LNCaP clone FGC (cell line): ENCODE measurements at regions not wholly inside any gene's neighbourhood (a gene's known extent, or its start where the extent isn't known, plus 50 kb on each side); places are given as distances from the start of the nearest gene placed in this dataset.

Experiments
- DNase-seq: peaks from one replicate; pipeline ENCODE4 v3.0.0-alpha.2; 2011; ENCODE audit warnings: low read depth
- H3K4me3 ChIP-seq: 2 replicates; pipeline ENCODE4 v1.5.1; 2011; ENCODE audit warnings: mild to moderate bottlenecking, low read depth, low read length, control low read depth
- TF ChIP-seq, protein P1 (sequence below): IDR thresholded peaks from 2 replicates; pipeline ENCODE4 v1.5.1; 2012; ENCODE audit warnings: mild to moderate bottlenecking; ENCODE audit not compliant: control insufficient read depth, insufficient read depth; ENCODE audit errors: extremely low read depth

DNA sequence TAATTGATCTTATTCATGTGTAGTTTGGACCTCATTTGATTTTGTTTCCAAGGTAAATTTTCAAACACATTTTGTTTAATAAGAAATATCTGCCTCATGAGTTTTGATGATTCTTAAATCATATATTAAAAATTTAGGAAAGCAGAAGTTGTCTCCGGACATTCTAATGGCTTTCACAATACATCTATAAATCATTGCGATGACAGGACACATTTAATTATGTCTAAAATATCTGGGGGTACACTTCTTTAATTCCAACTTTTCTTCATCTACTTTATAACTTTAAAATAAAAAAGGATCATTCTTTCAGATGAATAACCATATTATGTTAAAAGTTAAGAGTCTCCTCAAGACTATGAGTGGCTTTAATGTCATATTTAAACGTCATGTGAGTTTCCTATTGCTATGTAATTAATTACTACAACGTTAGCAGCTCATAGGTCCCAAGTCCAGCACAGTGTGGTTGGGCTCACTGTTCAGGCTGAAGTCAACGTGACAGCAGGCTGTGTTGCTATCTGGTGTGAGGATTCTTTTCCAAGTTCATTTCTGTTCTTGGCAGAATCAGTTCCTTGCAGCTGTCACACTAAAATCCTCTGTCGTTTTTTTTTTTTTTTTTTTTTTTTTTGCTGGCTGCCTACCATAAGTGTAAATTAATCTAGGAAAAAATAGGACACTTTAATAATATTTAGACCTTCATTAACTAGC lies 893.5 kb downstream of the LTN1 start:
- no peak overlapping the region for H3K4me3 ChIP-seq
- TF ChIP-seq, protein P1, sequence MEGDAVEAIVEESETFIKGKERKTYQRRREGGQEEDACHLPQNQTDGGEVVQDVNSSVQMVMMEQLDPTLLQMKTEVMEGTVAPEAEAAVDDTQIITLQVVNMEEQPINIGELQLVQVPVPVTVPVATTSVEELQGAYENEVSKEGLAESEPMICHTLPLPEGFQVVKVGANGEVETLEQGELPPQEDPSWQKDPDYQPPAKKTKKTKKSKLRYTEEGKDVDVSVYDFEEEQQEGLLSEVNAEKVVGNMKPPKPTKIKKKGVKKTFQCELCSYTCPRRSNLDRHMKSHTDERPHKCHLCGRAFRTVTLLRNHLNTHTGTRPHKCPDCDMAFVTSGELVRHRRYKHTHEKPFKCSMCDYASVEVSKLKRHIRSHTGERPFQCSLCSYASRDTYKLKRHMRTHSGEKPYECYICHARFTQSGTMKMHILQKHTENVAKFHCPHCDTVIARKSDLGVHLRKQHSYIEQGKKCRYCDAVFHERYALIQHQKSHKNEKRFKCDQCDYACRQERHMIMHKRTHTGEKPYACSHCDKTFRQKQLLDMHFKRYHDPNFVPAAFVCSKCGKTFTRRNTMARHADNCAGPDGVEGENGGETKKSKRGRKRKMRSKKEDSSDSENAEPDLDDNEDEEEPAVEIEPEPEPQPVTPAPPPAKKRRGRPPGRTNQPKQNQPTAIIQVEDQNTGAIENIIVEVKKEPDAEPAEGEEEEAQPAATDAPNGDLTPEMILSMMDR, result no peak
- no peak for DNase-seq

DNA sequence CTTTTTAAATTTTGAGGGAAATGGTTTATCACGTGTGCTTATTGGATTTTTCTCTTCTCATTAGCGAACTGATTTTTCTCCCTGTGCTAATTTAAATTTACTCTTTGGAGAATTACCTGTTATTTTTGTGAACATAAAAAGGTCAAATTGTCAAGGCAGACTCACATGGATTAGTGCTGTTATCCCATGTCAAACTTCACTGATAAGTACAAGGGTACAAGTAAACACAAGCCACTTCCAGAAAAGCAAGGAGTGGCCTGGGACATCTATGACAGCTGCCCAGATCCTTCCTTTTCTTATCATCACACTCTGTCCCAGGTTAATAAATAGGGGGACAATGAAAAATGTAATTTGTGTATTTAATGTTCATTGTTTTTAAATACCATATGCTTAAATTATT lies 901.2 kb downstream of the LTN1 start:
- DNase-seq, result no peak
- H3K4me3 ChIP-seq, result no peak overlapping the region
- TF ChIP-seq, protein P1, result no peak

- TF ChIP-seq, protein P1, result no peak
- H3K4me3 ChIP-seq, result no peak overlapping the region
- no peak for DNase-seq
These were observed 902.1 kb downstream of the LTN1 start for GRCh38 chr21:28090546-28090945.

- no peak for DNase-seq
- H3K4me3 ChIP-seq, result no peak overlapping the region
- TF ChIP-seq, protein P1, result no peak
These were observed 902.9 kb downstream of the LTN1 start for GRCh38 chr21:28089599-28090441.

- no peak overlapping the region for H3K4me3 ChIP-seq
- no peak for DNase-seq
- TF ChIP-seq, protein P1, result no peak
These were observed 905.7 kb downstream of the LTN1 start for GRCh38 chr21:28086861-28087581.

GRCh38 chr21:28084951-28085350 lies 907.7 kb downstream of the LTN1 start:
- no peak for DNase-seq
- no peak overlapping the region for H3K4me3 ChIP-seq
- TF ChIP-seq, protein P1, result no peak
